Trophoblast cell (in vitro differentiated cells and primary cell): ENCODE measurements at regions not wholly inside any gene's neighbourhood (a gene's known extent, or its start where the extent isn't known, plus 50 kb on each side); places are given as distances from the start of the nearest gene placed in this dataset.

Experiments
- DNase-seq, 2 donors: peaks; one replicate each; pipeline ENCODE4 v3.0.0-alpha.2; 2016
- H2AFZ ChIP-seq: 2 replicates; pipeline ENCODE4 v1.6.1; 2013; ENCODE audit warnings: low read length, moderate library complexity, mild to moderate bottlenecking; ENCODE audit not compliant: insufficient read depth, poor library complexity
- H2AK5ac ChIP-seq: 2 replicates; pipeline ENCODE4 v1.6.1; 2013; ENCODE audit warnings: mild to moderate bottlenecking, low read length
- H2BK120ac ChIP-seq: 2 replicates; pipeline ENCODE4 v1.6.1; 2013; ENCODE audit warnings: low read length, mild to moderate bottlenecking, moderate library complexity; ENCODE audit not compliant: insufficient read depth, poor library complexity
- H2BK12ac ChIP-seq: 2 replicates; pipeline ENCODE4 v1.6.1; 2013; ENCODE audit warnings: mild to moderate bottlenecking, low read length, moderate library complexity
- H2BK5ac ChIP-seq: 2 replicates; pipeline ENCODE4 v1.6.1; 2013; ENCODE audit warnings: low read length, low read depth, moderate library complexity, mild to moderate bottlenecking; ENCODE audit not compliant: poor library complexity
- H3K14ac ChIP-seq: 2 replicates; pipeline ENCODE4 v1.6.1; 2013; ENCODE audit warnings: mild to moderate bottlenecking, low read length
- H3K18ac ChIP-seq: 2 replicates; pipeline ENCODE4 v1.6.1; 2013; ENCODE audit warnings: mild to moderate bottlenecking, low read length
- H3K23ac ChIP-seq: 2 replicates; pipeline ENCODE4 v1.6.1; 2013; ENCODE audit warnings: low read length
- H3K27ac ChIP-seq: 2 replicates; pipeline ENCODE4 v1.5.1; 2013; ENCODE audit warnings: low read depth, mild to moderate bottlenecking, inconsistent platforms, low read length, moderate library complexity
- H3K27me3 ChIP-seq: 2 replicates; pipeline ENCODE4 v1.6.1; 2013; ENCODE audit warnings: inconsistent platforms, mild to moderate bottlenecking, low read length, moderate library complexity; ENCODE audit not compliant: insufficient read depth
- H3K36me3 ChIP-seq, 2 experiments: 1 replicate in 1 of 2; 2 replicates in 1 of 2; pipeline ENCODE4 v1.6.1; 2013; ENCODE audit warnings: low read length in 2 of 2, mild to moderate bottlenecking in 2 of 2, moderate library complexity in 1 of 2; ENCODE audit not compliant: insufficient read depth in 2 of 2, control insufficient read depth in 1 of 2
- H3K4ac ChIP-seq: 2 replicates; pipeline ENCODE4 v1.6.1; 2013; ENCODE audit warnings: low read depth, mild to moderate bottlenecking, low read length, moderate library complexity
- H3K4me1 ChIP-seq, 2 experiments: 1 replicate in 1 of 2; 2 replicates in 1 of 2; pipeline ENCODE4 v1.6.1; 2013; ENCODE audit warnings: low read length in 2 of 2, mild to moderate bottlenecking in 2 of 2, moderate library complexity in 1 of 2; ENCODE audit not compliant: insufficient read depth in 2 of 2, control insufficient read depth in 1 of 2
- H3K4me2 ChIP-seq: 2 replicates; pipeline ENCODE4 v1.6.1; 2013; ENCODE audit warnings: inconsistent platforms, mild to moderate bottlenecking, low read length, moderate library complexity
- H3K4me3 ChIP-seq: 2 replicates; pipeline ENCODE4 v1.5.1; 2013; ENCODE audit warnings: mild to moderate bottlenecking, low read depth, low read length, inconsistent platforms
- H3K79me1 ChIP-seq: one replicate; pipeline ENCODE4 v1.6.1; 2013; ENCODE audit warnings: low read length
- H3K79me2 ChIP-seq: 2 replicates; pipeline ENCODE4 v1.6.1; 2013; ENCODE audit warnings: low read length, mild to moderate bottlenecking; ENCODE audit not compliant: control insufficient read depth, insufficient read depth, poor library complexity
- H3K9ac ChIP-seq: 2 replicates; pipeline ENCODE4 v1.6.1; 2013; ENCODE audit warnings: mild to moderate bottlenecking, low read length
- H3K9me3 ChIP-seq: 2 replicates; pipeline ENCODE4 v1.6.1; 2013; ENCODE audit warnings: low read depth, mild to moderate bottlenecking, control low read depth, inconsistent platforms, low read length; ENCODE audit not compliant: insufficient read depth
- H4K12ac ChIP-seq: 2 replicates; pipeline ENCODE4 v1.6.1; 2013; ENCODE audit warnings: low read depth, mild to moderate bottlenecking, low read length, moderate library complexity
- H4K8ac ChIP-seq: 2 replicates; pipeline ENCODE4 v1.6.1; 2013; ENCODE audit warnings: low read depth, mild to moderate bottlenecking, low read length, moderate library complexity
- H4K91ac ChIP-seq: one replicate; pipeline ENCODE4 v1.6.1; 2013; ENCODE audit warnings: low read depth, mild to moderate bottlenecking, low read length, moderate library complexity
- WGBS: extraction: QIAGEN DNeasy Blood & Tissue Kit; methylation state at CpG from one replicate; pipeline ENCODE4 v1.1.7; 2013; ENCODE audit warnings: missing lambda C conversion rate; ENCODE audit not compliant: insufficient read length, insufficient coverage; ENCODE audit errors: extremely low coverage; 5-methylcytosine and 5-hydroxymethylcytosine counted together

DNA sequence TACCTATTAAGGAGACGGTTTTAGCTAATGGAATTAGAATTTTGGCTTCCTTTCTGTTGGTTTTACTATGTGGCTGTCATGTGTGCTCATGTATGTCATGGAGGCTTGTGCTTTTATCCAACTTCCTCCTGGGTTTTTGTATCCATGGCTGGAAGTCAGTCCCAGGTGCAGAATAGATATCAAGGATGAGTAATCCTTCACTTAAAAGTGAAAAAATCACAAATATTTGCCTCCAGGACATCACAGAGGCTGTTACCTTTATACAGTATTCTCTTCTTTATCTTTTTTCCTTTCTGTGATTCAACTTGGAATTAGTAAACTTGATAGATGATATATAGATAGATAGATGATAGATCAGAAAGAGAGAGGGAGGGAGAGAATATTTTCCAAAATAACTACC lies 706.8 kb downstream of the GALC start:
- Histone ChIP-seq H3K4me2 (no peak overlapping the region), H4K91ac (no peak overlapping the region), H3K27me3 (no peaks in the 10 kb centered on the region), H4K12ac (no peak overlapping the region), H3K36me3 (no peaks in the 10 kb centered on the region), H2BK12ac (no peak overlapping the region), H2AFZ (no peak overlapping the region), H3K4me3 (no peak overlapping the region), H3K18ac (no peak overlapping the region), H3K23ac (no peak overlapping the region), H3K79me2 (no peaks in the 10 kb centered on the region), H3K27ac (no peak overlapping the region), H4K8ac (no peak overlapping the region), H3K4me1 (no peaks in the 10 kb centered on the region), H3K9me3 (no peaks in the 10 kb centered on the region), H3K9ac (no peak overlapping the region), H3K4ac (no peak overlapping the region), H2BK120ac (no peak overlapping the region), H3K79me1 (no peaks in the 10 kb centered on the region), H3K14ac (no peak overlapping the region), H2BK5ac (no peak overlapping the region), H2AK5ac (no peak overlapping the region)
- no CpG with 5 or more reads among the region's 1 CpG for WGBS
- peak; percentile 6 to 82 for DNase-seq

DNA sequence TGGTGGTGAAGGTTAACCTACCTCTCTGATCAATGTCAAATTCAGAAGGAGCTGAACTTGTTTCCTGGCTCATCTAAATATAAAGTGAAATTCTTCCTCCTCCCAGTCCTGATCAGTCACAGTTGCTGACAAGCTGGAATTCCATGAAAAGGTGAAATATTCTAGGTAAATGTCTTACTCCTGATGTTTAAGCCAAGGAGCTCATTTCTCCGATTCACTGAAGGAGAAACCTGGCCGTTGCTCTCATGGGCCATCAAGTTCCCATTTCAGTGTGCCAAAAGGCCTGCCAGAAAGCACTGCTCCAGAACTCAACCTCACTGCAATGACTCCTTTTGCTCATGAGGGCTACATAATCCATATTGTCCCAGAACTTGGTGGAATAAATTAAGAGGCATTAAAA lies 707.5 kb downstream of the GALC start:
- Histone ChIP-seq H3K27me3 (no peaks in the 10 kb centered on the region), H4K12ac (no peak overlapping the region), H2BK5ac (no peak overlapping the region), H2AFZ (no peak overlapping the region), H3K9me3 (no peaks in the 10 kb centered on the region), H3K79me2 (no peaks in the 10 kb centered on the region), H4K8ac (no peak overlapping the region), H3K4me1 (no peaks in the 10 kb centered on the region), H3K18ac (no peak overlapping the region), H3K4ac (no peak overlapping the region), H3K9ac (no peak overlapping the region), H2BK120ac (no peak overlapping the region), H3K36me3 (no peaks in the 10 kb centered on the region), H3K14ac (no peak overlapping the region), H3K79me1 (no peaks in the 10 kb centered on the region), H2BK12ac (no peak overlapping the region), H2AK5ac (no peak overlapping the region), H3K4me3 (no peak overlapping the region), H3K23ac (no peak overlapping the region), H4K91ac (no peak overlapping the region), H3K4me2 (no peak overlapping the region), H3K27ac (no peak overlapping the region)
- WGBS, result no CpG with 5 or more reads among the region's 2 CpGs
- DNase-seq, result no peak

DNA sequence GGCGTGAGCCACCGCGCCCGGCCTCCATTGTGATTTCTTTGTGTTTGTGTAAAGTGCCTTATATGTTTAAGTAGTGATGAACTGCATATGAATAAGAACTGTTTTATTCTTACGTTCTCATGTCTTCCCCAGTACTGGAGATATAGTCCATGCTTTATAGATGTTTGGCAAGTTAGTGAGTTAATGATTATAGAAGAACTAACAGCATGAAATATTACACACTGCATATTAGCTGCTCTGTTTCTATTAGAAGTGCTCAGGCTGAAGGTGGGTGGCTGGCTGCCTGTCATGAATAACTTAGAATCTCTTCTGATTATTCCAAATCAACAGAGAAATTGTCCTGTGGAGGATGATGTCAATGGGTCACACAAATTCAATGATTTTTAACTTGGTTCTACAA lies 709.4 kb downstream of the GALC start:
- Histone ChIP-seq H3K27ac (no peak overlapping the region), H2AK5ac (no peak overlapping the region), H3K9me3 (no peaks in the 10 kb centered on the region), H3K36me3 (no peaks in the 10 kb centered on the region), H3K9ac (no peak overlapping the region), H2BK12ac (no peak overlapping the region), H2AFZ (no peak overlapping the region), H3K27me3 (no peaks in the 10 kb centered on the region), H3K79me1 (no peaks in the 10 kb centered on the region), H3K14ac (no peak overlapping the region), H3K4me2 (no peak overlapping the region), H3K4me1 (no peaks in the 10 kb centered on the region), H3K4me3 (no peak overlapping the region), H2BK5ac (no peak overlapping the region), H3K23ac (no peak overlapping the region), H4K12ac (no peak overlapping the region), H3K79me2 (no peaks in the 10 kb centered on the region), H4K91ac (no peak overlapping the region), H2BK120ac (no peak overlapping the region), H3K18ac (no peak overlapping the region), H4K8ac (no peak overlapping the region), H3K4ac (no peak overlapping the region)
- WGBS, result no CpG with 5 or more reads among the region's 5 CpGs
- no peak for DNase-seq

DNA sequence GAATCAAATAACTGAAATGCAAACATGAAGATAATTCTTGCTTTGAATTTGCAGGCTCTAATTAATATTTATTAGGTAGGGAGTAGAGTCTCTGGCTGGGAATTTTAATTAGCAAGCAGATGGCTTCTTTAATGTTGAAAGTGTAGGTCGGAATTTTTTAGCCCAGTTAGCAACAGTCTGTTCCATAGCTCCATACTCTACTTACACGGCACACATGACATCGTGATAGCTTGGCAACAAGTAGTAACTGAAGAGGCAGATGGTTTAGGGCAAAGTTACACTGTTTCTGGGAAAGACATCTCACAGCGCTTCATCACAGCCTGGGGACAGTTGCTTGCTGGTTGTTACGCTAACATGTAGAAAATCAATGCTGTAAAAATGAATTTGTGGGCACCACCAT lies 710.7 kb downstream of the GALC start:
- Histone ChIP-seq H3K23ac (no peak overlapping the region), H2BK12ac (no peak overlapping the region), H3K9me3 (no peaks in the 10 kb centered on the region), H3K9ac (peak overlapping the region; percentile 46), H3K79me1 (no peaks in the 10 kb centered on the region), H3K27ac (no peak overlapping the region), H2AFZ (no peak overlapping the region), H3K36me3 (no peaks in the 10 kb centered on the region), H2BK120ac (no peak overlapping the region), H4K91ac (no peak overlapping the region), H2BK5ac (no peak overlapping the region), H4K8ac (no peak overlapping the region), H3K4me3 (no peak overlapping the region), H4K12ac (no peak overlapping the region), H3K27me3 (no peaks in the 10 kb centered on the region), H3K79me2 (no peaks in the 10 kb centered on the region), H3K18ac (no peak overlapping the region), H3K4ac (no peak overlapping the region), H3K4me1 (no peaks in the 10 kb centered on the region), H3K14ac (no peak overlapping the region), H3K4me2 (no peak overlapping the region), H2AK5ac (no peak overlapping the region)
- WGBS, result no CpG with 5 or more reads among the region's 5 CpGs
- no peak for DNase-seq
